ENCODE measurements at regions not wholly inside any gene's neighbourhood (a gene's known extent, or its start where the extent isn't known, plus 50 kb on each side); places are given as distances from the start of the nearest gene placed in this dataset.
"Not testable (repeated sequence)": the region's sequence is repeated elsewhere in the genome, so short reads cannot be mapped to it uniquely, and the experiment has no call there.

DNA sequence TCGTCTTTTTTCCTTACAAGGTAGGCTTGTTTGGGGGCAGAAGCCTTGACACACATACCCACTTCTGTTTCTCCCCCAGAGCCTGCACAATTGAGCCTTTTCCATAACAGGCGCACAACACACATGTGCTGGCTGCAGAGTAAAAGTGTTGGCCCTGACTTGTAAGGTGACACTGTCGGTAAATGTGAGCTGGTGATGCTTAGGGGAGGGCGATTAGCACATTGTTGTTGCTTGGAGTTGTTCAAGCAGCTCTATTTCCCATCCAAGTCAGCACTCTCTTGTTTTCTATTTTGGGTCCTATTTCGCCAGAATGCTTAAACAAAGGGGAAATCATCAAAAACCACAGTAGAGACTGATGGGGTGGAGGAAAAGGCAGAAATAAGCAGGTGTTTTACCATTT lies 51.9 kb upstream of the PTPRJ start:
- no peak for TF ChIP-seq POLR2A (IDR thresholded peaks at IDR 0.05)
- TF ChIP-seq, protein P1, sequence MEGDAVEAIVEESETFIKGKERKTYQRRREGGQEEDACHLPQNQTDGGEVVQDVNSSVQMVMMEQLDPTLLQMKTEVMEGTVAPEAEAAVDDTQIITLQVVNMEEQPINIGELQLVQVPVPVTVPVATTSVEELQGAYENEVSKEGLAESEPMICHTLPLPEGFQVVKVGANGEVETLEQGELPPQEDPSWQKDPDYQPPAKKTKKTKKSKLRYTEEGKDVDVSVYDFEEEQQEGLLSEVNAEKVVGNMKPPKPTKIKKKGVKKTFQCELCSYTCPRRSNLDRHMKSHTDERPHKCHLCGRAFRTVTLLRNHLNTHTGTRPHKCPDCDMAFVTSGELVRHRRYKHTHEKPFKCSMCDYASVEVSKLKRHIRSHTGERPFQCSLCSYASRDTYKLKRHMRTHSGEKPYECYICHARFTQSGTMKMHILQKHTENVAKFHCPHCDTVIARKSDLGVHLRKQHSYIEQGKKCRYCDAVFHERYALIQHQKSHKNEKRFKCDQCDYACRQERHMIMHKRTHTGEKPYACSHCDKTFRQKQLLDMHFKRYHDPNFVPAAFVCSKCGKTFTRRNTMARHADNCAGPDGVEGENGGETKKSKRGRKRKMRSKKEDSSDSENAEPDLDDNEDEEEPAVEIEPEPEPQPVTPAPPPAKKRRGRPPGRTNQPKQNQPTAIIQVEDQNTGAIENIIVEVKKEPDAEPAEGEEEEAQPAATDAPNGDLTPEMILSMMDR (IDR thresholded peaks at IDR 0.05), result no peak
- TF ChIP-seq EP300 (IDR thresholded peaks at IDR 0.05), result no peak
- no peak for TF ChIP-seq POLR2AphosphoS5 (IDR thresholded peaks at IDR 0.05)
- Histone ChIP-seq H3K27ac (no peak overlapping the region), H3K36me3 (no peaks in the 10 kb centered on the region), H3K4me1 (peaks cover 0 to 11% (median 0%) of the 10 kb centered on the region in 3 donors), H3K9me3 (no peaks in the 10 kb centered on the region), H3K4me3 (no peak overlapping the region), H3K27me3 (no peaks in the 10 kb centered on the region)
- no peak for ATAC-seq
- 62 to 75% methylated on average over 4 to 5 of the region's 5 CpGs for WGBS, 2 donors (ENCODE audit: low coverage in 1 of 2)

DNA sequence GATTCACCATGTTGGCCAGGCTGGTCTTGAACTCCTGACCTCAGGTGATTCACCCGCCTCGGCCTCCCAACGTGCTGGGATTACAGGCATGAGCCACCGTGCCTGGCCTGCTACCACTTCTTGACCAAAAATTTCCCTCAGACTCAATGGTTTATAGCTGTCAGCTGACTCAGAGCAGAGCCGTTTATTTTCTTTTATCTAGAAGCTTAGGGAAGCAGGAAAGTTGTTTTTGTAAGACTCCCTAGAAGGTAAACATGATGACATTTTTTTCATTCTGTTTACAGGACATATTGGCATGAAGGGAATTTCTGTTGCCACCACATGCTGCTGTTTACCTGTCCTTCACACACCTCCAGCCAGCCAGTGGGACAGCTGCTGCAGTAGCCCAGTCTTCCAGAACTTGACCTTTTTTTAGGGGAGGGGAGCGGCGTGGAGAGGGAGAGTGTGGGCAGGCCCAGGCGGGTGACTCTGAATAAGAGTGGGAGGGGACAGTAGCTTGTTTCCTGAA lies 56.1 kb upstream of the PTPRJ start:
- WGBS, 2 donors (ENCODE audit: low coverage in 1 of 2), result 22% methylated on average over 6 of the region's 8 CpGs; no CpG with 5 or more reads in 1 of the 2 donors
- no peak overlapping the region for H3K27ac ChIP-seq
- peaks cover 0 to 11% (median 0%) of the 10 kb centered on the region in 3 donors for H3K4me1 ChIP-seq

DNA sequence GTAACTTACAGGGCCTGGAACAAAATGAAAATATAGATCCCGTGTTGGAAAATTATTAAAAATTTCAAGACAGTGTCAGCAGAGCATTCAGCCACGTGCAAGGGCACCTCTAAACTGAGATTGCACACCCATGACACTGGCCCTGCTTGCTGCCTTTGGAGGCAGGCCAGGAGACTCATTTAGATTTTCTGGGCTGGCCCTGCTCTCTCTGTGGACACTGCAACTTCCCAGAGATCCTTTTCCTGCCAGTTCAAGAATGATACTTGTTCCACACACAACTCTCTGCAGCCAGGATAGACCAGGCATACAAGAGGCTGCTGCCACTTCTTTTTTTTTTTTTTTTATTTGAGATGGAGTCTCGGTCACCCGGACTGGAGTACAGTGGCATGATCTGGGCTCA lies 56.7 kb upstream of the PTPRJ start:
- TF ChIP-seq POLR2AphosphoS5 (IDR thresholded peaks at IDR 0.05), result no peak
- no peak for TF ChIP-seq POLR2A (IDR thresholded peaks at IDR 0.05)
- TF ChIP-seq EP300 (IDR thresholded peaks at IDR 0.05), result no peak
- TF ChIP-seq, protein P1 (IDR thresholded peaks at IDR 0.05), result no peak
- Histone ChIP-seq H3K27me3 (no peaks in the 10 kb centered on the region), H3K4me1 (peaks cover 0 to 11% (median 0%) of the 10 kb centered on the region in 3 donors), H3K27ac (no peak overlapping the region), H3K9me3 (no peaks in the 10 kb centered on the region), H3K4me3 (no peak overlapping the region), H3K36me3 (no peaks in the 10 kb centered on the region)
- peak; percentile 46 for ATAC-seq
- 11 to 32% methylated on average over 2 to 4 of the region's 4 CpGs for WGBS, 2 donors (ENCODE audit: low coverage in 1 of 2)

More for the DNA sequence above, 56.1 kb upstream of the PTPRJ start:
- H3K9me3 ChIP-seq, result no peaks in the 10 kb centered on the region
- TF ChIP-seq POLR2A (IDR thresholded peaks at IDR 0.05) (no peak), POLR2AphosphoS5 (IDR thresholded peaks at IDR 0.05) (no peak), EP300 (IDR thresholded peaks at IDR 0.05) (no peak)
- TF ChIP-seq, protein P1 (IDR thresholded peaks at IDR 0.05), result no peak
- ATAC-seq, result no peak
- no peak overlapping the region for H3K4me3 ChIP-seq
- H3K36me3 ChIP-seq, result no peaks in the 10 kb centered on the region
- H3K27me3 ChIP-seq, result no peaks in the 10 kb centered on the region

DNA sequence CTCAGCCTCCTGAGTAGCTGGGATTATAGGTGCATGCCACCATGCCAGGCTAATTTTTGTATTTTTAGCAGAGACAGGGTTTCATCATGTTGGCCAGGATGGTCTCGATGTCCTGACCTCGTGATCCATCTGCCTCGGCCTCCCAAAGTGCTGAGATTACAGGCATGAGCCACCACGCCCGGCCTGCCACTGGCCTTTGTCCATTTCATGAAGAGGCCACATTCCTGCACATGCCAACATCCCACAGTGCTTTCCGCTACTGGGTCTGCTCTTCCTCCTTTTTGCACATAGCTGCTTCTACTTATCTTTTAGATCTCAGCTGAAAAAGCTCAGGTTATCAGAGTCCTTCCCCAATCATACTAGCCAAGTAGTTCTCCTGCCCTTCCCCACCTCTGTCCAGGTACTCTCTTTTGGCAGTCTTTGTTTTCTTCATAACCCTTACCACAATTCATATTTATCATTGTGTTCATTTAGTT lies 59.2 kb upstream of the PTPRJ start:
- WGBS, 2 donors (ENCODE audit: low coverage in 1 of 2), result 78 to 100% methylated on average over 3 to 6 of the region's 6 CpGs
- H3K9me3 ChIP-seq, H3K36me3 ChIP-seq, H3K27me3 ChIP-seq, H3K27ac ChIP-seq, ATAC-seq, H3K4me3 ChIP-seq: not testable (repeated sequence)
- peaks cover 0 to 36% (median 0%) of the 10 kb centered on the region in 3 donors for H3K4me1 ChIP-seq

DNA sequence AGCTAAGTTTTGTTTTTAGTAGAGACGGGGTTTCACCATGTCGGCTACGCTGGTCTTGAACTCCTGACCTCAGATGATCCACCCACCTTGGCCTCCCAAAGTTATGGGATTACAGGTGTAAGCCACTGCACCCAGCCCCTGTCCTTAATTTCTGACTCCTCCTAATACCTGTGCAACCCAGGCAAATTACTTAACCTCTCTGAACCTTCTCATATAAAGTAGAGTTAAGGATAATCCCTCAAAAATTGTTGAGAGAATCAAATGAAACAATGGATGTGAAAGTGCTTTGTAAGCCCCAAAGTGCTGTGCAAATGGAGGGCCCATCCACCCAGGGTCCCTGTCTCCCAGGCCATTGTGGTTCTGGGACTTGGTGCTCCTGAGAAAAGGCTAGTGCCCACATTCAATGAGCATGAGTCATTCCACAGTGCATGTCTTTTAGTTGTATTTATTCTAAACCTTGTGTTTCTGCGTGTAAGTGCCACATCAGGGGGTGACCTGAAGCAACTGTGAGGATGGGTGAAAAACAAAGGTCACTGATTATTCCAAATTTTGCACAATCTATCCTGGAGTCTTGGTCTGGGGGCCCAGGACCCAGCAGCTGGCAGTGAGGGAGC lies 61.4 kb upstream of the PTPRJ start:
- H3K36me3 ChIP-seq, result no peaks in the 10 kb centered on the region
- no peaks in the 10 kb centered on the region for H3K27me3 ChIP-seq
- H3K4me1 ChIP-seq, result peaks cover 0 to 33% (median 0%) of the 10 kb centered on the region in 3 donors
- TF ChIP-seq, protein P1 (IDR thresholded peaks at IDR 0.05), result no peak
- TF ChIP-seq EP300 (IDR thresholded peaks at IDR 0.05) (no peak), POLR2A (IDR thresholded peaks at IDR 0.05) (no peak), POLR2AphosphoS5 (IDR thresholded peaks at IDR 0.05) (no peak)
- 64 to 100% methylated on average over 3 of the region's 4 CpGs for WGBS, 2 donors (ENCODE audit: low coverage in 1 of 2)
- H3K4me3 ChIP-seq, result no peak overlapping the region
- peak overlapping the region in 1 of 4 donors; percentile 65 for H3K27ac ChIP-seq
- no peaks in the 10 kb centered on the region for H3K9me3 ChIP-seq
- no peak for ATAC-seq
